ENCODE measurements at regions not wholly inside any gene's neighbourhood (a gene's known extent, or its start where the extent isn't known, plus 50 kb on each side); places are given as distances from the start of the nearest gene placed in this dataset.

DNA sequence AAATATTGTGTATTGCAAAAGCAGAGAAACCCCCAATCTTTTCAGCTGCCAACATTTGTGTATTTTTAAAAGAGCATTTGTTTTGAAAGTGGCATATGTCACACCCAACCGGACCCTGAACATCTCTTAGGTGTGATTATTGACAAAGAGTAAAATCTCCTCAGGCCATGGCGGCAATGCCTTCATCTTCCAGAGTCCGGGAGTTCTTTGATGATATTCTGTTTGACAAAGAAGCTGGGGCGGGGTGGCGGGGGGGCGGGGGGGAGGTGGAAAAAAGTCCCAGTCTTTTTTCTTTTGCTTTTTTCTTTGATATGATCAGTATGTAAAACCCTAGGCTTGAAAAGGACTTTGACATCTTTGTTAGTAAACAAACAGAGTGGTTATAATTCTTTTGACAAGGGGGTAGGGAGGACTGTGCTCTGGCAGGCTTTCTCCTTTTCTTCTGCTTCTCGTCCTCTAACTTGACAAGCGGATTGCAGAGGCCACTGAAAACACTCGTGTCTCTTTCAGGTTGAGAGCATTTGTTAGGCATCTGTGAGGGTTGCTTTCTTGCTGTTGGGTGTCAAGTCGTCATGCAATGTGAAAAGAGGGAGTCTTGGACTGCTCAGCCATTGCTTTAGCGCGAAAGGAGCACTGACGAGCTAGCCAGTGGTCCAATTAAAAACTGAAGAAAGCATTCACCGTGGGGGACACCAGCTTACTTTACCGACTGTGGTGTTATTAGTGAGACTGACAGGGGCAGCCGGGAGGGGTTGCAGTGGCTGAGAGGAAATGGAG is 243.2 kb downstream of the NSUN3 start:
- TF ChIP-seq CTCF (IDR thresholded peaks at IDR 0.05) (no peak), POLR2A (IDR thresholded peaks at IDR 0.05) (no peak), EP300 (IDR thresholded peaks at IDR 0.05) (no peak)
